DND-41 (cell line): ENCODE measurements at regions not wholly inside any gene's neighbourhood (a gene's known extent, or its start where the extent isn't known, plus 50 kb on each side); places are given as distances from the start of the nearest gene placed in this dataset.

ENCODE experiments used
- ATAC-seq: fragments of 200-7000 bp; cut with Tn5 transposase; 3 replicates; pipeline ENCODE4 v1.9.1; 2021; ENCODE audit warnings: low read depth; ENCODE audit not compliant: insufficient read depth
- DNase-seq: peaks from one replicate; pipeline ENCODE4 v3.0.0-alpha.2; 2020
- H2AFZ ChIP-seq: 2 replicates; pipeline ENCODE4 v1.6.0; 2012; ENCODE audit warnings: low read depth, low read length
- H3K27ac ChIP-seq: 2 replicates; pipeline ENCODE4 v1.5.1; 2012; ENCODE audit warnings: low read length, inconsistent platforms
- H3K27me3 ChIP-seq: fragments of 200-600 bp; sonication (generic); 2 replicates; pipeline ENCODE4 v1.6.0; 2012; ENCODE audit warnings: low read length, mild to moderate bottlenecking, inconsistent platforms; ENCODE audit not compliant: insufficient read depth, poor library complexity
- H3K36me3 ChIP-seq: 2 replicates; pipeline ENCODE4 v1.5.1; 2012; ENCODE audit warnings: low read length, inconsistent platforms; ENCODE audit not compliant: insufficient read depth
- H3K4me1 ChIP-seq: 2 replicates; pipeline ENCODE4 v1.5.1; 2012; ENCODE audit warnings: mild to moderate bottlenecking, low read length; ENCODE audit not compliant: insufficient read depth
- H3K4me2 ChIP-seq: 2 replicates; pipeline ENCODE4 v1.6.0; 2012; ENCODE audit warnings: mild to moderate bottlenecking, moderate library complexity, low read length, inconsistent platforms; ENCODE audit not compliant: insufficient read depth
- H3K4me3 ChIP-seq, 2 experiments: fragments of 200-600 bp in 1 of 2; shearing (Covaris generic) in 1 of 2; 2 replicates each; pipeline ENCODE4 v1.5.1; 2012 to 2016; ENCODE audit warnings: inconsistent platforms in 2 of 2, low read length in 2 of 2, mild to moderate bottlenecking in 2 of 2, low read depth in 1 of 2, moderate library complexity in 1 of 2
- H3K79me2 ChIP-seq: 2 replicates; pipeline ENCODE4 v1.6.0; 2012; ENCODE audit warnings: low read length, inconsistent platforms; ENCODE audit not compliant: insufficient read depth
- H3K9ac ChIP-seq: 2 replicates; pipeline ENCODE4 v1.6.0; 2012; ENCODE audit warnings: low read depth, mild to moderate bottlenecking, inconsistent platforms, low read length, moderate library complexity
- H3K9me3 ChIP-seq: 2 replicates; pipeline ENCODE4 v1.5.1; 2012; ENCODE audit warnings: low read length, moderate library complexity, mild to moderate bottlenecking, inconsistent platforms; ENCODE audit not compliant: insufficient read depth, severe bottlenecking
- H4K20me1 ChIP-seq: 2 replicates; pipeline ENCODE4 v1.6.0; 2012; ENCODE audit warnings: low read length; ENCODE audit not compliant: insufficient read depth
- CTCF ChIP-seq: IDR thresholded peaks from 2 replicates; pipeline ENCODE4 v1.5.1; 2012; ENCODE audit warnings: borderline replicate concordance, low read length, moderate library complexity, mild to moderate bottlenecking; ENCODE audit not compliant: poor library complexity, severe bottlenecking; ENCODE audit errors: extremely low read depth
- EZH2 ChIP-seq: IDR thresholded peaks from 3 replicates; pipeline ENCODE4 v1.6.1; 2012; ENCODE audit warnings: borderline replicate concordance, low read depth, mild to moderate bottlenecking, moderate library complexity, low read length, inconsistent platforms; ENCODE audit not compliant: severe bottlenecking

DNA sequence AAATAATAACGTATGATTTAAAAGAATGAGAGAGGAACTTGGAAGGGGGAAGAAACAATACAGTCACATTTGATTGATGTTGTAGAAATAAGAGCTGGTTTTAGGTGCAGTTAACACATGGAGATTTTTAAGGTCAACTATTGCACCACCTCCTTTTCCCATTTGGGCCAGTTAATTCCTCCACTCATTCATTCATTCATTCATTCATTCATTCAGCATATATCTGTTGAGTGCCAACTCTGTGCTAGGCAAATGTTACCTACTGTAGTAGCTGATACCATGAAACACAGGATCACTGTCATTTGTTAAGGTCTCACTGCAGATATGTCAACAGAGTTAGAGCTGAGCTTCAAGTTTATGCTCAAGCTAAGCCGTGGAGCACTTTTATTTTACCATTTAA is 115.7 kb upstream of the ARID2 start:
- Histone ChIP-seq H3K9ac (no peak overlapping the region), H3K9me3 (no peaks in the 10 kb centered on the region), H3K27me3 (no peaks in the 10 kb centered on the region), H3K36me3 (no peaks in the 10 kb centered on the region), H2AFZ (no peak overlapping the region), H3K4me3 (no peak overlapping the region), H3K4me1 (no peaks in the 10 kb centered on the region), H3K4me2 (no peak overlapping the region), H3K79me2 (no peaks in the 10 kb centered on the region), H4K20me1 (no peaks in the 10 kb centered on the region), H3K27ac (no peak overlapping the region)
- ATAC-seq (no peak), DNase-seq (no peak)
- no peak for TF ChIP-seq CTCF
- TF ChIP-seq EZH2 = no peak

GRCh38 chr12:45615268-45615667 is 114.2 kb upstream of the ARID2 start:
- H3K4me1 ChIP-seq = no peaks in the 10 kb centered on the region
- no peak overlapping the region for H3K27ac ChIP-seq
- DNase-seq (no peak), ATAC-seq (no peak; the same call in 2 of the 3 replicates)
- no peak overlapping the region for H2AFZ ChIP-seq
- no peaks in the 10 kb centered on the region for H4K20me1 ChIP-seq
- H3K9me3 ChIP-seq = no peaks in the 10 kb centered on the region
- H3K27me3 ChIP-seq = no peaks in the 10 kb centered on the region
- TF ChIP-seq EZH2 = no peak
- no peak for TF ChIP-seq CTCF
- no peak overlapping the region for H3K9ac ChIP-seq
- no peak overlapping the region for H3K4me2 ChIP-seq
- no peak overlapping the region for H3K4me3 ChIP-seq
- H3K36me3 ChIP-seq = no peaks in the 10 kb centered on the region
- H3K79me2 ChIP-seq = no peaks in the 10 kb centered on the region

DNA sequence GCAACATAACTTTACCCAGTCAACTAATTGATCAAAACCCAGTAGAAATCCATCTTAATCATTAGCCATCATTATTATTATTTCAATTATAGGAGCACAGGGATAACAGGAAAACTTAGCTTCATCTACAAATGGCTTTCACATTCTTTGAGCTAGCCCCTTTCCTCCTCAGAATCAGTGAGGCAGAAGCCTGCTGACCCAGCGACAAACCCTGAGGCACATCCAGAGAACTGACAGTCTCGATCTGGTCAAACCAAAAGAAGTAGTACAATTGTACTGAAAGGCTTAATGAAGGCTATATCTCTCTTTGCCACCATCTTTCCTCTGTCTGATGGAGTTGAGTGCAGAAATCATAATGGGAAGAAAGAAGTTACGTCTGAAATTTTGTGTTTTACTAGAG is 109.8 kb upstream of the ARID2 start:
- Histone ChIP-seq H3K27ac (no peak overlapping the region), H3K9me3 (peaks cover 10% of the 10 kb centered on the region), H3K4me3 (no peak overlapping the region), H2AFZ (no peak overlapping the region; the same call in 1 of the 2 replicates), H3K27me3 (no peaks in the 10 kb centered on the region), H3K36me3 (no peaks in the 10 kb centered on the region; the same call in 1 of the 2 replicates), H4K20me1 (no peaks in the 10 kb centered on the region), H3K9ac (no peak overlapping the region), H3K4me1 (no peaks in the 10 kb centered on the region), H3K4me2 (no peak overlapping the region), H3K79me2 (no peaks in the 10 kb centered on the region)
- ATAC-seq = no peak
- TF ChIP-seq CTCF (no peak), EZH2 (no peak)
- no peak for DNase-seq

DNA sequence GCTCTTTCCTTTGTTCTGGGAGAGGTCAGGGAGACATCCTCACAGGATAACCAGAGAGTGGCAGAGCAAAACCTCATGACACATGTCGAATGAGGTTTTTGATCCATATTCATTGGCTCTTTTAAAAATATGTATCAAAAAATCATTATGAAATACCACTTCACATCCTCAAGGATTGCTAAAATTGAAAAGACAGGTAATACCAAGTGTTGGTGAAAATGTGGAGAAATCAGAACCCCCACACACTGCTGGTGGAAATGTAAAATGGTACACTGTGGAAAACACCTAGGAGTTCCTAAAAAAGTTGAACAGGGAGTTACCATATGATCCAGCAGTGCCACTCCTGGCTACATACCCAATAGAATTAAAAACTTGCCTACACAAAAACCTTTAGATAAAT is 107.8 kb upstream of the ARID2 start:
- ATAC-seq (no peak), DNase-seq (no peak)
- H2AFZ ChIP-seq = no peak overlapping the region
- no peak overlapping the region for H3K27ac ChIP-seq
- no peaks in the 10 kb centered on the region; the same call in 1 of the 2 replicates for H3K36me3 ChIP-seq
- no peak overlapping the region for H3K4me2 ChIP-seq
- no peaks in the 10 kb centered on the region for H3K79me2 ChIP-seq
- no peak overlapping the region for H3K4me3 ChIP-seq
- no peaks in the 10 kb centered on the region for H3K27me3 ChIP-seq
- H3K9me3 ChIP-seq = peaks cover 10% of the 10 kb centered on the region
- H3K4me1 ChIP-seq = no peaks in the 10 kb centered on the region
- H3K9ac ChIP-seq = no peak overlapping the region
- TF ChIP-seq EZH2 = no peak
- no peaks in the 10 kb centered on the region for H4K20me1 ChIP-seq
